Body of pancreas (tissue), 4 donors: ENCODE measurements at regions not wholly inside any gene's neighbourhood (a gene's known extent, or its start where the extent isn't known, plus 50 kb on each side); places are given as distances from the start of the nearest gene placed in this dataset.

ENCODE experiments used
- CTCF ChIP-seq, 7 experiments: fragments of 450-650 bp in 4 of 7; fragments of 200-600 bp in 3 of 7; sonication (generic) in 3 of 7; IDR thresholded peaks; one replicate each; pipeline ENCODE4 v1.5.1; 2016 to 2019; ENCODE audit warnings: antibody characterized with exemption in 7 of 7
- POLR2A ChIP-seq, 3 donors: fragments of 450-650 bp; IDR thresholded peaks; one replicate each; pipeline ENCODE4 v1.6.1; 2016; ENCODE audit warnings: antibody characterized with exemption in 3 of 3, mild to moderate bottlenecking in 2 of 3

- no peak for TF ChIP-seq CTCF (IDR thresholded peaks at IDR 0.05)
- no peak for TF ChIP-seq POLR2A (IDR thresholded peaks at IDR 0.05)
Observed at GRCh38 chr5:91532779-91533178, 149.7 kb upstream of the ARRDC3 start.
